ENCODE measurements at regions not wholly inside any gene's neighbourhood (a gene's known extent, or its start where the extent isn't known, plus 50 kb on each side); places are given as distances from the start of the nearest gene placed in this dataset.

- DNase-seq (ENCODE audit: low read depth in 1 of 2, low spot score in 1 of 2), result no peak
Measured at GRCh38 chr11:8323161-8323935, 59.7 kb upstream of the LMO1 start.

GRCh38 chr11:8321876-8322275 is 58.2 kb upstream of the LMO1 start:
- no peak for DNase-seq (ENCODE audit: low read depth in 1 of 2, low spot score in 1 of 2)

- no peak for DNase-seq (ENCODE audit: low read depth in 1 of 2, low spot score in 1 of 2)
Measured at GRCh38 chr11:8320076-8320475, 56.4 kb upstream of the LMO1 start.

GRCh38 chr11:8318536-8318935 is 54.9 kb upstream of the LMO1 start:
- no peak for DNase-seq (ENCODE audit: low read depth in 1 of 2, low spot score in 1 of 2)

GRCh38 chr11:8317159-8317558 is 53.5 kb upstream of the LMO1 start:
- no peak for DNase-seq (ENCODE audit: low read depth in 1 of 2, low spot score in 1 of 2)

GRCh38 chr11:8315954-8316353 is 52.3 kb upstream of the LMO1 start:
- no peak for DNase-seq (ENCODE audit: low read depth in 1 of 2, low spot score in 1 of 2)

GRCh38 chr11:8315463-8315862 is 51.8 kb upstream of the LMO1 start:
- DNase-seq (ENCODE audit: low read depth in 1 of 2, low spot score in 1 of 2), result no peak

GRCh38 chr11:8314916-8315315 is 51.2 kb upstream of the LMO1 start:
- DNase-seq (ENCODE audit: low read depth in 1 of 2, low spot score in 1 of 2), result no peak

GRCh38 chr11:8313504-8314090 is 49.9 kb upstream of the LMO1 start:
- no peak for DNase-seq (ENCODE audit: low read depth in 1 of 2, low spot score in 1 of 2)

Data from activated T-helper 1 cell treated with anti-CD3 and anti-CD28 coated beads, Interleukin-2, amount 50 U/mL, for 16 hours (primary cell).